Activated CD4-positive, alpha-beta T cell treated with anti-CD3 and anti-CD28 coated beads for 36 hours (primary cell): ENCODE measurements at regions not wholly inside any gene's neighbourhood (a gene's known extent, or its start where the extent isn't known, plus 50 kb on each side); places are given as distances from the start of the nearest gene placed in this dataset.

Experiments used
- ATAC-seq: fragments of 200-7000 bp; cut with Tn5 transposase; one replicate; pipeline ENCODE4 v1.10.0; 2021; ENCODE audit warnings: mild to moderate bottlenecking, moderate library complexity
- CTCF ChIA-PET: fragments of 350-600 bp; sonication (Branson Sonifier 250); formaldehyde crosslinking; loops from one replicate; lab custom pipeline; 2021; ENCODE audit warnings: antibody characterized with exemption; lab: Charles Lee
- POLR2A ChIA-PET: fragments of 350-600 bp; sonication (Branson Sonifier 250); formaldehyde crosslinking; loops from one replicate; lab custom pipeline; 2021; ENCODE audit warnings: antibody characterized with exemption, inconsistent platforms; lab: Charles Lee
- DNase-seq: peaks from one replicate; pipeline ENCODE4 v3.0.0-alpha.2; 2020
- H3K27ac Mint-ChIP-seq: one replicate; pipeline ENCODE4 v1.8.0; 2021; ENCODE audit warnings: mixed read lengths
- H3K27me3 Mint-ChIP-seq: one replicate; pipeline ENCODE4 v1.8.0; 2021; ENCODE audit warnings: mixed read lengths
- H3K36me3 Mint-ChIP-seq: one replicate; pipeline ENCODE4 v1.8.0; 2021; ENCODE audit warnings: low read depth, mixed read lengths
- H3K4me1 Mint-ChIP-seq: one replicate; pipeline ENCODE4 v1.8.0; 2021; ENCODE audit warnings: mixed read lengths
- H3K4me3 Mint-ChIP-seq: one replicate; pipeline ENCODE4 v1.8.0; 2021; ENCODE audit warnings: mild to moderate bottlenecking, moderate library complexity, mixed read lengths
- H3K9me3 Mint-ChIP-seq: one replicate; pipeline ENCODE4 v1.8.0; 2021; ENCODE audit warnings: low read depth, mixed read lengths
- intact Hi-C, 2 experiments: fragments of 100-400 bp; cut with DNase I in 1 of 2; cut with micrococcal nuclease in 1 of 2; formaldehyde crosslinking; loops; one replicate each; pipeline versions ENCODE4 v1.14.2 to v1.15.1; 2022 to 2024; cut with DNase I, micrococcal nuclease

- Mint-ChIP-seq H3K4me1 (no peaks in the 10 kb centered on the region), H3K4me3 (no peak overlapping the region), H3K27ac (no peak overlapping the region), H3K36me3 (no peaks in the 10 kb centered on the region), H3K9me3 (no peaks in the 10 kb centered on the region), H3K27me3 (no peaks in the 10 kb centered on the region)
- ChIA-PET CTCF (no interaction called here), POLR2A (no interaction called here)
- intact Hi-C loops = no loop called here
- no peak for DNase-seq
- no peak for ATAC-seq
These were observed 399.7 kb upstream of the MCTP2 start for GRCh38 chr15:93831641-93832040.

- intact Hi-C loops = no loop called here
- Mint-ChIP-seq H3K27ac (no peak overlapping the region), H3K27me3 (no peaks in the 10 kb centered on the region), H3K9me3 (no peaks in the 10 kb centered on the region), H3K4me1 (no peaks in the 10 kb centered on the region), H3K4me3 (no peak overlapping the region), H3K36me3 (no peaks in the 10 kb centered on the region)
- POLR2A ChIA-PET = no interaction called here
- CTCF ChIA-PET = interaction anchor here (0.6 kb wide), 1 partner anchor 35 kb away, joined by 3 read pairs; no protein-coding TSS in a partner anchor
- ATAC-seq (no peak), DNase-seq (no peak)
These were observed 400.9 kb upstream of the MCTP2 start for GRCh38 chr15:93830221-93831080.

GRCh38 chr15:93829115-93829870 lies 402.1 kb upstream of the MCTP2 start:
- no peak overlapping the region for H3K27ac Mint-ChIP-seq
- ChIA-PET CTCF (interaction anchor here (0.6 kb wide), 1 partner anchor 890 kb away, joined by 3 read pairs; no protein-coding TSS in a partner anchor), POLR2A (no interaction called here)
- intact Hi-C loops = no loop called here
- DNase-seq (no peak), ATAC-seq (peak; percentile 81)
- no peaks in the 10 kb centered on the region for H3K27me3 Mint-ChIP-seq
- H3K36me3 Mint-ChIP-seq = no peaks in the 10 kb centered on the region
- H3K9me3 Mint-ChIP-seq = no peaks in the 10 kb centered on the region
- no peak overlapping the region for H3K4me3 Mint-ChIP-seq
- no peaks in the 10 kb centered on the region for H3K4me1 Mint-ChIP-seq

- no peaks in the 10 kb centered on the region for H3K36me3 Mint-ChIP-seq
- ATAC-seq (no peak), DNase-seq (no peak)
- ChIA-PET CTCF (no interaction called here), POLR2A (no interaction called here)
- no peak overlapping the region for H3K27ac Mint-ChIP-seq
- H3K27me3 Mint-ChIP-seq = no peaks in the 10 kb centered on the region
- H3K4me1 Mint-ChIP-seq = no peaks in the 10 kb centered on the region
- H3K9me3 Mint-ChIP-seq = no peaks in the 10 kb centered on the region
- intact Hi-C loops = no loop called here
- H3K4me3 Mint-ChIP-seq = no peak overlapping the region
These were observed 404.6 kb upstream of the MCTP2 start for GRCh38 chr15:93826790-93827189.

- ChIA-PET POLR2A (no interaction called here), CTCF (no interaction called here)
- Mint-ChIP-seq H3K4me1 (no peaks in the 10 kb centered on the region), H3K27me3 (no peaks in the 10 kb centered on the region), H3K4me3 (no peak overlapping the region), H3K36me3 (no peaks in the 10 kb centered on the region), H3K9me3 (no peaks in the 10 kb centered on the region), H3K27ac (no peak overlapping the region)
- no peak for DNase-seq
- no peak for ATAC-seq
- intact Hi-C loops = no loop called here
These were observed 405.1 kb upstream of the MCTP2 start for GRCh38 chr15:93826293-93826692.

GRCh38 chr15:93825682-93826081 lies 405.7 kb upstream of the MCTP2 start:
- H3K27ac Mint-ChIP-seq = no peak overlapping the region
- H3K36me3 Mint-ChIP-seq = no peaks in the 10 kb centered on the region
- H3K9me3 Mint-ChIP-seq = no peaks in the 10 kb centered on the region
- DNase-seq (no peak), ATAC-seq (no peak)
- H3K27me3 Mint-ChIP-seq = no peaks in the 10 kb centered on the region
- intact Hi-C loops = no loop called here
- H3K4me1 Mint-ChIP-seq = no peaks in the 10 kb centered on the region
- no peak overlapping the region for H3K4me3 Mint-ChIP-seq
- ChIA-PET POLR2A (no interaction called here), CTCF (no interaction called here)

- Mint-ChIP-seq H3K27me3 (no peaks in the 10 kb centered on the region), H3K4me1 (no peaks in the 10 kb centered on the region), H3K27ac (no peak overlapping the region), H3K9me3 (no peaks in the 10 kb centered on the region), H3K4me3 (no peak overlapping the region), H3K36me3 (no peaks in the 10 kb centered on the region)
- intact Hi-C loops = no loop called here
- DNase-seq (no peak), ATAC-seq (no peak)
- POLR2A ChIA-PET = no interaction called here
- CTCF ChIA-PET = interaction anchor here (0.6 kb wide), 1 partner anchor 120 kb away, joined by 3 read pairs; no protein-coding TSS in a partner anchor
These were observed 407.1 kb upstream of the MCTP2 start for GRCh38 chr15:93823971-93824913.

GRCh38 chr15:93820566-93820965 lies 410.8 kb upstream of the MCTP2 start:
- ATAC-seq (no peak), DNase-seq (no peak)
- H3K36me3 Mint-ChIP-seq = no peaks in the 10 kb centered on the region
- intact Hi-C loops = no loop called here
- no peak overlapping the region for H3K27ac Mint-ChIP-seq
- CTCF ChIA-PET = no interaction called here
- POLR2A ChIA-PET = no interaction called here
- H3K9me3 Mint-ChIP-seq = peaks cover 6% of the 10 kb centered on the region
- H3K27me3 Mint-ChIP-seq = no peaks in the 10 kb centered on the region
- no peaks in the 10 kb centered on the region for H3K4me1 Mint-ChIP-seq
- H3K4me3 Mint-ChIP-seq = no peak overlapping the region

GRCh38 chr15:93819826-93820225 lies 411.5 kb upstream of the MCTP2 start:
- Mint-ChIP-seq H3K27ac (no peak overlapping the region), H3K4me3 (no peak overlapping the region), H3K27me3 (no peaks in the 10 kb centered on the region), H3K9me3 (peaks cover 6% of the 10 kb centered on the region), H3K4me1 (no peaks in the 10 kb centered on the region), H3K36me3 (no peaks in the 10 kb centered on the region)
- ATAC-seq (no peak), DNase-seq (no peak)
- ChIA-PET POLR2A (no interaction called here), CTCF (no interaction called here)
- intact Hi-C loops = no loop called here

GRCh38 chr15:93816815-93817214 lies 414.5 kb upstream of the MCTP2 start:
- CTCF ChIA-PET = interaction anchor here (1.4 kb wide), 1 partner anchor 51 kb away, joined by 4 read pairs; no protein-coding TSS in a partner anchor
- Mint-ChIP-seq H3K27ac (no peak overlapping the region), H3K4me3 (no peak overlapping the region), H3K27me3 (no peaks in the 10 kb centered on the region), H3K9me3 (peaks cover 6% of the 10 kb centered on the region), H3K4me1 (no peaks in the 10 kb centered on the region), H3K36me3 (no peaks in the 10 kb centered on the region)
- POLR2A ChIA-PET = no interaction called here
- no peak for DNase-seq
- intact Hi-C loops = no loop called here
- ATAC-seq = no peak

- intact Hi-C loops = no loop called here
- CTCF ChIA-PET = no interaction called here
- POLR2A ChIA-PET = no interaction called here
- ATAC-seq (no peak), DNase-seq (no peak)
- Mint-ChIP-seq H3K4me3 (no peak overlapping the region), H3K27me3 (peaks cover 2% of the 10 kb centered on the region), H3K4me1 (no peaks in the 10 kb centered on the region), H3K9me3 (no peaks in the 10 kb centered on the region), H3K36me3 (no peaks in the 10 kb centered on the region), H3K27ac (no peak overlapping the region)
These were observed 420.1 kb upstream of the MCTP2 start for GRCh38 chr15:93811305-93811704.
